WERI-Rb-1 (cell line): ENCODE measurements at regions not wholly inside any gene's neighbourhood (a gene's known extent, or its start where the extent isn't known, plus 50 kb on each side); places are given as distances from the start of the nearest gene placed in this dataset.

Source experiments
- DNase-seq: peaks from one replicate; pipeline ENCODE4 v3.0.0-alpha.2; 2020
- H3K27ac ChIP-seq: fragments of 250-450 bp; sonication (Bioruptor Pico); 2 replicates; pipeline ENCODE4 v1.5.1; 2020; ENCODE audit warnings: mild to moderate bottlenecking, moderate library complexity
- H3K27me3 ChIP-seq: fragments of 250-450 bp; sonication (Bioruptor Pico); 2 replicates; pipeline ENCODE4 v1.5.1; 2021; ENCODE audit warnings: mild to moderate bottlenecking, low read depth, moderate library complexity; ENCODE audit not compliant: insufficient read depth, severe bottlenecking
- H3K36me3 ChIP-seq: fragments of 250-450 bp; sonication (Bioruptor Pico); 2 replicates; pipeline ENCODE4 v1.5.1; 2020; ENCODE audit warnings: mild to moderate bottlenecking, moderate library complexity
- H3K4me3 ChIP-seq: 2 replicates; pipeline ENCODE4 v1.5.1; 2011; ENCODE audit warnings: low read depth, mild to moderate bottlenecking, control low read depth, low read length
- H3K9me3 ChIP-seq: fragments of 250-450 bp; sonication (Bioruptor Pico); 2 replicates; pipeline ENCODE4 v1.5.1; 2021; ENCODE audit warnings: mild to moderate bottlenecking, moderate library complexity; ENCODE audit not compliant: severe bottlenecking
- TF ChIP-seq, protein P1 (sequence below): IDR thresholded peaks from 2 replicates; pipeline ENCODE4 v1.5.1; 2011; ENCODE audit warnings: low read depth, mild to moderate bottlenecking, control low read depth, inconsistent platforms, low read length

DNA sequence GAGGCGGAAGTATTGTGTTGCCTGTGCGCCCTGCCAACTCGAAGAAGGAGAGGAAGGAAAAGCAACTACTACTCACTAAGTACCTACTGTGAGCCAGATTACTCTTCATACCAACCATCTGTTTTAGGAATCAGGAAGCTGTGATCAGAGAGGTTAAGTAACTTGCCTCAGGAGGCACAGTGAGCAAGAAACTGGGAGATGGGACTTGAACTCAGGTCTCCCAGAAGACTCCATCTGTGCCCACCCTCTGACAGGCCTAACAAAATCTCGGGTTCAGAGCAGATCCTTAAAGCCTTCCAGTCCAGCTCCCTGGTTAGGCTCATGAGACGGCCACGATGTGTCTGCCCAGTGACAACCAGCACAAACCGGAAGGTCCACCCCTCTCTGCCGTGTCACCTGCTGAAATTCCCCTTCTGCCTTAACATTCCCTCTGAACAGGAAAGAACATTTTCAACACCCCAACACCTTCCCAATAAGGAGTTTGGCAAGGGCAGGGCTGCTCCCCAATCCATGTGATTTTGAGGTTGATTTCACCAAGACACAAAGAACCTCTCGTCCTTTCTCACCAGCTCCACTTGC, 230.1 kb downstream of the TOMM20 start:
- Histone ChIP-seq H3K27me3 (no peaks in the 10 kb centered on the region), H3K9me3 (no peaks in the 10 kb centered on the region), H3K36me3 (no peaks in the 10 kb centered on the region), H3K4me3 (no peak overlapping the region), H3K27ac (no peak overlapping the region)
- TF ChIP-seq, protein P1, sequence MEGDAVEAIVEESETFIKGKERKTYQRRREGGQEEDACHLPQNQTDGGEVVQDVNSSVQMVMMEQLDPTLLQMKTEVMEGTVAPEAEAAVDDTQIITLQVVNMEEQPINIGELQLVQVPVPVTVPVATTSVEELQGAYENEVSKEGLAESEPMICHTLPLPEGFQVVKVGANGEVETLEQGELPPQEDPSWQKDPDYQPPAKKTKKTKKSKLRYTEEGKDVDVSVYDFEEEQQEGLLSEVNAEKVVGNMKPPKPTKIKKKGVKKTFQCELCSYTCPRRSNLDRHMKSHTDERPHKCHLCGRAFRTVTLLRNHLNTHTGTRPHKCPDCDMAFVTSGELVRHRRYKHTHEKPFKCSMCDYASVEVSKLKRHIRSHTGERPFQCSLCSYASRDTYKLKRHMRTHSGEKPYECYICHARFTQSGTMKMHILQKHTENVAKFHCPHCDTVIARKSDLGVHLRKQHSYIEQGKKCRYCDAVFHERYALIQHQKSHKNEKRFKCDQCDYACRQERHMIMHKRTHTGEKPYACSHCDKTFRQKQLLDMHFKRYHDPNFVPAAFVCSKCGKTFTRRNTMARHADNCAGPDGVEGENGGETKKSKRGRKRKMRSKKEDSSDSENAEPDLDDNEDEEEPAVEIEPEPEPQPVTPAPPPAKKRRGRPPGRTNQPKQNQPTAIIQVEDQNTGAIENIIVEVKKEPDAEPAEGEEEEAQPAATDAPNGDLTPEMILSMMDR, result no peak
- DNase-seq, result no peak

- Histone ChIP-seq H3K27ac (no peak overlapping the region), H3K9me3 (no peaks in the 10 kb centered on the region), H3K4me3 (no peak overlapping the region), H3K36me3 (no peaks in the 10 kb centered on the region), H3K27me3 (no peaks in the 10 kb centered on the region)
- no peak for DNase-seq
- TF ChIP-seq, protein P1, result no peak
Measured at GRCh38 chr1:234897754-234898454, 230.7 kb downstream of the TOMM20 start.

GRCh38 chr1:234897390-234897749, 231.3 kb downstream of the TOMM20 start:
- TF ChIP-seq, protein P1, result no peak
- H3K9me3 ChIP-seq, result no peaks in the 10 kb centered on the region

GRCh38 chr1:234896477-234897389, 231.9 kb downstream of the TOMM20 start:
- Histone ChIP-seq H3K27me3 (no peaks in the 10 kb centered on the region), H3K36me3 (no peaks in the 10 kb centered on the region), H3K4me3 (no peak overlapping the region), H3K27ac (no peak overlapping the region), H3K9me3 (no peaks in the 10 kb centered on the region)
- TF ChIP-seq, protein P1, result no peak
- no peak for DNase-seq

More at GRCh38 chr1:234897390-234897749, 231.3 kb downstream of the TOMM20 start:
- Histone ChIP-seq H3K27ac (no peak overlapping the region), H3K4me3 (no peak overlapping the region), H3K27me3 (no peaks in the 10 kb centered on the region), H3K36me3 (no peaks in the 10 kb centered on the region)
- DNase-seq, result no peak

- Histone ChIP-seq H3K4me3 (no peak overlapping the region), H3K27me3 (no peaks in the 10 kb centered on the region), H3K36me3 (no peaks in the 10 kb centered on the region), H3K9me3 (no peaks in the 10 kb centered on the region), H3K27ac (no peak overlapping the region)
- DNase-seq, result no peak
- TF ChIP-seq, protein P1, result no peak
Measured at GRCh38 chr1:234893725-234894630, 234.7 kb downstream of the TOMM20 start.
